ENCODE measurements at regions not wholly inside any gene's neighbourhood (a gene's known extent, or its start where the extent isn't known, plus 50 kb on each side); places are given as distances from the start of the nearest gene placed in this dataset.

DNA sequence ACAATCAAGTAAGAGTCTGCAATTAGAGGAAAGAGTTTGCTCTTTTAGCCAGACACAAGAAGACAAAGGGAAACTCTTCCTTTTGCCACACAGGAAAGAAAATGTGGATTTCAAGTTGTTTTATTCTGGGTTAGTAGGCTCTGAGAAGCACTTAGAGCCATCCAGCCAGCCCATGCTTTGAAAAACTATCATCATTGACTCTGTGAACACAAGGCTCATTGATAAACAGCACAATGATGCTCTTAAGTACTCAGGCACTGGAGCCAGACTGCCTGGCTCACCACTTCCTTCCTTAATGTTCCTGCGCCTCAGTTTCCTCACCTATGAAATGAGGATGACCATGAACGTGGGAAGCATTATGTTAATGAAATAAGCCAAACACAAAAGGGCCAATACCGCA, 150.2 kb upstream of the EEA1 start:
- no peak overlapping the region for H3K4me3 ChIP-seq (ENCODE audit: low read length)
- no peaks in the 10 kb centered on the region for H3K27me3 ChIP-seq (ENCODE audit: insufficient read depth, low read depth, low read length)
- no peaks in the 10 kb centered on the region for H3K36me3 ChIP-seq (ENCODE audit: insufficient read depth, low read length)
- no peak overlapping the region for H3K9ac ChIP-seq (ENCODE audit: low read length)
- H2AFZ ChIP-seq (ENCODE audit: low read depth, low read length), result no peak overlapping the region
- H3F3A ChIP-seq (ENCODE audit: insufficient read depth, low read length, poor library complexity, severe bottlenecking), result no peaks in the 10 kb centered on the region
- TF ChIP-seq RAD21 (conservative IDR thresholded peaks at IDR 0.05) (no peak), POLR2AphosphoS5 (IDR thresholded peaks at IDR 0.05) (no peak), EP300 (conservative IDR thresholded peaks at IDR 0.05; ENCODE audit: poor library complexity, severe bottlenecking) (no peak), TAF1 (IDR thresholded peaks at IDR 0.05; ENCODE audit: low read depth) (no peak), MXI1 (conservative IDR thresholded peaks at IDR 0.05; ENCODE audit: poor library complexity, severe bottlenecking) (no peak), EZH2 (IDR thresholded peaks at IDR 0.05; ENCODE audit: borderline replicate concordance, insufficient read depth, low read length, poor library complexity, severe bottlenecking) (no peak), SMC3 (conservative IDR thresholded peaks at IDR 0.05; ENCODE audit: poor library complexity) (no peak)
- TF ChIP-seq, protein P1, sequence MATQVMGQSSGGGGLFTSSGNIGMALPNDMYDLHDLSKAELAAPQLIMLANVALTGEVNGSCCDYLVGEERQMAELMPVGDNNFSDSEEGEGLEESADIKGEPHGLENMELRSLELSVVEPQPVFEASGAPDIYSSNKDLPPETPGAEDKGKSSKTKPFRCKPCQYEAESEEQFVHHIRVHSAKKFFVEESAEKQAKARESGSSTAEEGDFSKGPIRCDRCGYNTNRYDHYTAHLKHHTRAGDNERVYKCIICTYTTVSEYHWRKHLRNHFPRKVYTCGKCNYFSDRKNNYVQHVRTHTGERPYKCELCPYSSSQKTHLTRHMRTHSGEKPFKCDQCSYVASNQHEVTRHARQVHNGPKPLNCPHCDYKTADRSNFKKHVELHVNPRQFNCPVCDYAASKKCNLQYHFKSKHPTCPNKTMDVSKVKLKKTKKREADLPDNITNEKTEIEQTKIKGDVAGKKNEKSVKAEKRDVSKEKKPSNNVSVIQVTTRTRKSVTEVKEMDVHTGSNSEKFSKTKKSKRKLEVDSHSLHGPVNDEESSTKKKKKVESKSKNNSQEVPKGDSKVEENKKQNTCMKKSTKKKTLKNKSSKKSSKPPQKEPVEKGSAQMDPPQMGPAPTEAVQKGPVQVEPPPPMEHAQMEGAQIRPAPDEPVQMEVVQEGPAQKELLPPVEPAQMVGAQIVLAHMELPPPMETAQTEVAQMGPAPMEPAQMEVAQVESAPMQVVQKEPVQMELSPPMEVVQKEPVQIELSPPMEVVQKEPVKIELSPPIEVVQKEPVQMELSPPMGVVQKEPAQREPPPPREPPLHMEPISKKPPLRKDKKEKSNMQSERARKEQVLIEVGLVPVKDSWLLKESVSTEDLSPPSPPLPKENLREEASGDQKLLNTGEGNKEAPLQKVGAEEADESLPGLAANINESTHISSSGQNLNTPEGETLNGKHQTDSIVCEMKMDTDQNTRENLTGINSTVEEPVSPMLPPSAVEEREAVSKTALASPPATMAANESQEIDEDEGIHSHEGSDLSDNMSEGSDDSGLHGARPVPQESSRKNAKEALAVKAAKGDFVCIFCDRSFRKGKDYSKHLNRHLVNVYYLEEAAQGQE (IDR thresholded peaks at IDR 0.05; ENCODE audit: borderline replicate concordance), result no peak
- TF ChIP-seq, protein P2, sequence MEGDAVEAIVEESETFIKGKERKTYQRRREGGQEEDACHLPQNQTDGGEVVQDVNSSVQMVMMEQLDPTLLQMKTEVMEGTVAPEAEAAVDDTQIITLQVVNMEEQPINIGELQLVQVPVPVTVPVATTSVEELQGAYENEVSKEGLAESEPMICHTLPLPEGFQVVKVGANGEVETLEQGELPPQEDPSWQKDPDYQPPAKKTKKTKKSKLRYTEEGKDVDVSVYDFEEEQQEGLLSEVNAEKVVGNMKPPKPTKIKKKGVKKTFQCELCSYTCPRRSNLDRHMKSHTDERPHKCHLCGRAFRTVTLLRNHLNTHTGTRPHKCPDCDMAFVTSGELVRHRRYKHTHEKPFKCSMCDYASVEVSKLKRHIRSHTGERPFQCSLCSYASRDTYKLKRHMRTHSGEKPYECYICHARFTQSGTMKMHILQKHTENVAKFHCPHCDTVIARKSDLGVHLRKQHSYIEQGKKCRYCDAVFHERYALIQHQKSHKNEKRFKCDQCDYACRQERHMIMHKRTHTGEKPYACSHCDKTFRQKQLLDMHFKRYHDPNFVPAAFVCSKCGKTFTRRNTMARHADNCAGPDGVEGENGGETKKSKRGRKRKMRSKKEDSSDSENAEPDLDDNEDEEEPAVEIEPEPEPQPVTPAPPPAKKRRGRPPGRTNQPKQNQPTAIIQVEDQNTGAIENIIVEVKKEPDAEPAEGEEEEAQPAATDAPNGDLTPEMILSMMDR (IDR thresholded peaks at IDR 0.05; ENCODE audit: poor library complexity, severe bottlenecking), result no peak
- H3K9me3 ChIP-seq (ENCODE audit: low read length), result no peaks in the 10 kb centered on the region
- H3K4me2 ChIP-seq (ENCODE audit: low read length), result no peak overlapping the region
- H3K27ac ChIP-seq (ENCODE audit: low read length), result no peak overlapping the region
- no peaks in the 10 kb centered on the region for H4K20me1 ChIP-seq (ENCODE audit: insufficient read depth)
- H3K9me2 ChIP-seq (ENCODE audit: insufficient read depth, low read length), result no peaks in the 10 kb centered on the region
- no peaks in the 10 kb centered on the region for H3K79me2 ChIP-seq (replicated peaks; ENCODE audit: insufficient read depth, low read length)

DNA sequence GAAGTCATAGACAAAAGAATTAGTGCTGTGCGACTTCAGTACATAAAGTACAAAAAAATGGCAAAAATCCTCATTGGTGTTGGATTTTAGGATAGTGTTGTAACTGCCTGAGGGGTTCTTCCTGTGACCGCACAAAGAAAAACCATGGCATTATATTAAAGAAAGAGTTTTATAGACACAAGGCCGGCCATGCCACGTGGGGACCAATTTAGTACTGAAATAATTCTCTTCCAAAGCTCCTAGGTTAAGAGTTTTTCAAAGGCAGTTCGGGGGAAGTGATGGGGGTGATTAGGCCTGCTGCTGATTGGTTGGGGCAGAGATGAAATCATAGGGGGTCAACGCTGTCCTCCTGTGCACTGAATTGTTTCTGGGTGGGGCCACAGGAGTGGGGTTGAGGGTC, 150.9 kb upstream of the EEA1 start:
- Histone ChIP-seq H3K9me3 (ENCODE audit: low read length) (no peaks in the 10 kb centered on the region), H3K36me3 (ENCODE audit: insufficient read depth, low read length) (no peaks in the 10 kb centered on the region), H3K27me3 (ENCODE audit: insufficient read depth, low read depth, low read length) (no peaks in the 10 kb centered on the region), H3K27ac (ENCODE audit: low read length) (no peak overlapping the region), H3K4me2 (ENCODE audit: low read length) (no peak overlapping the region), H3K9me2 (ENCODE audit: insufficient read depth, low read length) (no peaks in the 10 kb centered on the region), H3K4me3 (ENCODE audit: low read length) (no peak overlapping the region), H4K20me1 (ENCODE audit: insufficient read depth) (no peaks in the 10 kb centered on the region), H3F3A (ENCODE audit: insufficient read depth, low read length, poor library complexity, severe bottlenecking) (no peaks in the 10 kb centered on the region), H3K79me2 (replicated peaks; ENCODE audit: insufficient read depth, low read length) (no peaks in the 10 kb centered on the region), H2AFZ (ENCODE audit: low read depth, low read length) (no peak overlapping the region), H3K9ac (ENCODE audit: low read length) (no peak overlapping the region)
- TF ChIP-seq EZH2 (IDR thresholded peaks at IDR 0.05; ENCODE audit: borderline replicate concordance, insufficient read depth, low read length, poor library complexity, severe bottlenecking), result no peak
- TF ChIP-seq EP300 (conservative IDR thresholded peaks at IDR 0.05; ENCODE audit: poor library complexity, severe bottlenecking), result no peak
- TF ChIP-seq SMC3 (conservative IDR thresholded peaks at IDR 0.05; ENCODE audit: poor library complexity), result no peak
- no peak for TF ChIP-seq RAD21 (conservative IDR thresholded peaks at IDR 0.05)
- no peak for TF ChIP-seq TAF1 (IDR thresholded peaks at IDR 0.05; ENCODE audit: low read depth)
- TF ChIP-seq, protein P2 (IDR thresholded peaks at IDR 0.05; ENCODE audit: poor library complexity, severe bottlenecking), result no peak
- TF ChIP-seq MXI1 (conservative IDR thresholded peaks at IDR 0.05; ENCODE audit: poor library complexity, severe bottlenecking), result no peak
- no peak for TF ChIP-seq POLR2AphosphoS5 (IDR thresholded peaks at IDR 0.05)

Data from neural cell (in vitro differentiated cells).